Panc1 (cell line): ENCODE measurements at regions not wholly inside any gene's neighbourhood (a gene's known extent, or its start where the extent isn't known, plus 50 kb on each side); places are given as distances from the start of the nearest gene placed in this dataset.

Experiments used
- ATAC-seq: fragments of 200-7000 bp; cut with Tn5 transposase; 2 replicates; pipeline ENCODE4 v1.9.1; 2020; ENCODE audit warnings: mild to moderate bottlenecking, moderate library complexity
- BruUV-seq: library from RNA; stranded (reverse); fragments of 400-500 nt; replicated peaks from 2 replicates; lab custom pipeline; 2021; lab: Mats Ljungman, UMichigan
- CTCF ChIA-PET: fragments of 300-600 bp; sonication (Branson Sonifier 250); formaldehyde crosslinking; loops from one replicate; lab custom pipeline; 2022; ENCODE audit warnings: antibody characterized with exemption; lab: Charles Lee
- POLR2A ChIA-PET: fragments of 300-600 bp; sonication (Branson Sonifier 250); formaldehyde crosslinking; loops from one replicate; lab custom pipeline; 2022; ENCODE audit warnings: antibody characterized with exemption; lab: Charles Lee
- DNase-seq: peaks from one replicate; pipeline ENCODE4 v3.0.0-alpha.2; 2010; ENCODE audit warnings: low read depth, low spot score
- H3K27ac ChIP-seq: 2 replicates; pipeline ENCODE4 v1.5.1; 2011; ENCODE audit warnings: mild to moderate bottlenecking, low read length, inconsistent platforms
- H3K27me3 ChIP-seq: fragments of 200-500 bp; sonication (Bioruptor generic); 2 replicates; pipeline ENCODE4 v1.6.0; 2014; ENCODE audit warnings: low read length, inconsistent platforms; ENCODE audit not compliant: control insufficient read depth, insufficient read depth
- H3K36me3 ChIP-seq: fragments of 200-500 bp; sonication (Bioruptor generic); 2 replicates; pipeline ENCODE4 v1.5.1; 2014; ENCODE audit warnings: inconsistent platforms, mild to moderate bottlenecking, low read length, moderate library complexity; ENCODE audit not compliant: control insufficient read depth, insufficient read depth
- H3K4me1 ChIP-seq: 2 replicates; pipeline ENCODE4 v1.5.1; 2011; ENCODE audit warnings: inconsistent platforms, mild to moderate bottlenecking, low read length, moderate library complexity; ENCODE audit not compliant: control insufficient read depth, insufficient read depth
- H3K4me3 ChIP-seq, 2 experiments: 2 replicates each; pipeline ENCODE4 v1.5.1; 2011 to 2012; ENCODE audit warnings: low read depth in 2 of 2, low read length in 2 of 2, mild to moderate bottlenecking in 2 of 2, inconsistent platforms in 1 of 2, moderate library complexity in 1 of 2
- H3K9me3 ChIP-seq: fragments of 200-500 bp; sonication (Bioruptor generic); 2 replicates; pipeline ENCODE4 v1.5.1; 2014; ENCODE audit warnings: low read depth, mild to moderate bottlenecking, inconsistent platforms, low read length, moderate library complexity; ENCODE audit not compliant: control insufficient read depth, insufficient read depth
- POLR2AphosphoS5 ChIP-seq: IDR thresholded peaks from 2 replicates; pipeline ENCODE4 v1.6.1; 2012; ENCODE audit warnings: mild to moderate bottlenecking, low read depth, low read length, moderate library complexity
- SIN3A ChIP-seq: IDR thresholded peaks from 2 replicates; pipeline ENCODE4 v1.6.1; 2012; ENCODE audit warnings: low read depth, mild to moderate bottlenecking, low read length, moderate library complexity, borderline replicate concordance; ENCODE audit not compliant: insufficient read depth
- TCF7L2 ChIP-seq: IDR thresholded peaks from 2 replicates; pipeline ENCODE4 v1.6.1; 2011; ENCODE audit warnings: mild to moderate bottlenecking, low read depth, low read length, inconsistent platforms
- in situ Hi-C: cut with HindIII; loops from 2 replicates; pipeline ENCODE4 v1.10.0; 2016; ENCODE audit warnings: low sequenced_read_pairs, low pct_unique_long_range_greater_than_20kb
- intact Hi-C: fragments of 100-400 bp; cut with micrococcal nuclease; formaldehyde crosslinking; loops from one replicate; pipeline ENCODE4 v1.10.0; 2022; ENCODE audit not compliant: unreplicated experiment
- TF ChIP-seq, protein P1 (sequence below): fragments of 450-650 bp; IDR thresholded peaks from 2 replicates; pipeline ENCODE4 v1.5.1; 2017; ENCODE audit warnings: mild to moderate bottlenecking
- TF ChIP-seq, protein P2 (sequence below), 2 experiments: IDR thresholded peaks; 2 replicates each; pipeline ENCODE4 v1.6.1; 2011 to 2012; ENCODE audit warnings: low read depth in 2 of 2, control low read depth in 1 of 2, low read length in 1 of 2, mild to moderate bottlenecking in 1 of 2, moderate library complexity in 1 of 2; ENCODE audit not compliant: insufficient read depth in 1 of 2

DNA sequence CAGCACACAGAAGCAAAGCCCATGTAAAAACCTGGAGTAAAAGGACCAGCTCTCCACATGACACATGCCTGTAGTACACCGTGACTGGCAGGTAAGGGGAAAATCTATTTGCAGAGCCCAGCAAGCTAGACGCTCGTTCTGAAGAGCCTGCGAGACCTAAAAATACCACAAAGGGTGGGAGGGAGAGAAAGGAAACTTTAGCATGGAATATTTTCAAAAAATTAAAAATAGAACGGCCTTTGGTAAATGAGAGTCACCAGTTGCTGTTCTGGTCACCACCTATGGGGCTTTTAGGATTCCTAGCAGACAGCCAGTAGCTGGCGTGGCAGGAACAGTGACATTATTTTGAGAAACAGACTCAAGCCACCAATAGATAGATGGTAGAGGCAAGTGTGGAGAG, 115.5 kb downstream of the MID1IP1 start:
- CTCF ChIA-PET, result no interaction called here
- DNase-seq (no peak), ATAC-seq (no peak)
- no TSS peak for BruUV-seq
- intact Hi-C loops, result no loop called here
- H3K4me3 ChIP-seq, result no peak overlapping the region
- POLR2A ChIA-PET, result no interaction called here
- H3K27me3 ChIP-seq, result no peaks in the 10 kb centered on the region
- in situ Hi-C loops, result no loop called here
- H3K36me3 ChIP-seq, result no peaks in the 10 kb centered on the region
- no peaks in the 10 kb centered on the region for H3K9me3 ChIP-seq
- no peak overlapping the region for H3K27ac ChIP-seq
- TF ChIP-seq SIN3A (no peak), TCF7L2 (no peak), POLR2AphosphoS5 (no peak)
- TF ChIP-seq, protein P1, sequence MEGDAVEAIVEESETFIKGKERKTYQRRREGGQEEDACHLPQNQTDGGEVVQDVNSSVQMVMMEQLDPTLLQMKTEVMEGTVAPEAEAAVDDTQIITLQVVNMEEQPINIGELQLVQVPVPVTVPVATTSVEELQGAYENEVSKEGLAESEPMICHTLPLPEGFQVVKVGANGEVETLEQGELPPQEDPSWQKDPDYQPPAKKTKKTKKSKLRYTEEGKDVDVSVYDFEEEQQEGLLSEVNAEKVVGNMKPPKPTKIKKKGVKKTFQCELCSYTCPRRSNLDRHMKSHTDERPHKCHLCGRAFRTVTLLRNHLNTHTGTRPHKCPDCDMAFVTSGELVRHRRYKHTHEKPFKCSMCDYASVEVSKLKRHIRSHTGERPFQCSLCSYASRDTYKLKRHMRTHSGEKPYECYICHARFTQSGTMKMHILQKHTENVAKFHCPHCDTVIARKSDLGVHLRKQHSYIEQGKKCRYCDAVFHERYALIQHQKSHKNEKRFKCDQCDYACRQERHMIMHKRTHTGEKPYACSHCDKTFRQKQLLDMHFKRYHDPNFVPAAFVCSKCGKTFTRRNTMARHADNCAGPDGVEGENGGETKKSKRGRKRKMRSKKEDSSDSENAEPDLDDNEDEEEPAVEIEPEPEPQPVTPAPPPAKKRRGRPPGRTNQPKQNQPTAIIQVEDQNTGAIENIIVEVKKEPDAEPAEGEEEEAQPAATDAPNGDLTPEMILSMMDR, result no peak
- TF ChIP-seq, protein P2, sequence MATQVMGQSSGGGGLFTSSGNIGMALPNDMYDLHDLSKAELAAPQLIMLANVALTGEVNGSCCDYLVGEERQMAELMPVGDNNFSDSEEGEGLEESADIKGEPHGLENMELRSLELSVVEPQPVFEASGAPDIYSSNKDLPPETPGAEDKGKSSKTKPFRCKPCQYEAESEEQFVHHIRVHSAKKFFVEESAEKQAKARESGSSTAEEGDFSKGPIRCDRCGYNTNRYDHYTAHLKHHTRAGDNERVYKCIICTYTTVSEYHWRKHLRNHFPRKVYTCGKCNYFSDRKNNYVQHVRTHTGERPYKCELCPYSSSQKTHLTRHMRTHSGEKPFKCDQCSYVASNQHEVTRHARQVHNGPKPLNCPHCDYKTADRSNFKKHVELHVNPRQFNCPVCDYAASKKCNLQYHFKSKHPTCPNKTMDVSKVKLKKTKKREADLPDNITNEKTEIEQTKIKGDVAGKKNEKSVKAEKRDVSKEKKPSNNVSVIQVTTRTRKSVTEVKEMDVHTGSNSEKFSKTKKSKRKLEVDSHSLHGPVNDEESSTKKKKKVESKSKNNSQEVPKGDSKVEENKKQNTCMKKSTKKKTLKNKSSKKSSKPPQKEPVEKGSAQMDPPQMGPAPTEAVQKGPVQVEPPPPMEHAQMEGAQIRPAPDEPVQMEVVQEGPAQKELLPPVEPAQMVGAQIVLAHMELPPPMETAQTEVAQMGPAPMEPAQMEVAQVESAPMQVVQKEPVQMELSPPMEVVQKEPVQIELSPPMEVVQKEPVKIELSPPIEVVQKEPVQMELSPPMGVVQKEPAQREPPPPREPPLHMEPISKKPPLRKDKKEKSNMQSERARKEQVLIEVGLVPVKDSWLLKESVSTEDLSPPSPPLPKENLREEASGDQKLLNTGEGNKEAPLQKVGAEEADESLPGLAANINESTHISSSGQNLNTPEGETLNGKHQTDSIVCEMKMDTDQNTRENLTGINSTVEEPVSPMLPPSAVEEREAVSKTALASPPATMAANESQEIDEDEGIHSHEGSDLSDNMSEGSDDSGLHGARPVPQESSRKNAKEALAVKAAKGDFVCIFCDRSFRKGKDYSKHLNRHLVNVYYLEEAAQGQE (IDR thresholded peaks at IDR 0.05; ENCODE audit: insufficient read depth in 1 of 2, low read depth in 2 of 2, low read length in 1 of 2), result no peak
- H3K4me1 ChIP-seq, result no peaks in the 10 kb centered on the region

DNA sequence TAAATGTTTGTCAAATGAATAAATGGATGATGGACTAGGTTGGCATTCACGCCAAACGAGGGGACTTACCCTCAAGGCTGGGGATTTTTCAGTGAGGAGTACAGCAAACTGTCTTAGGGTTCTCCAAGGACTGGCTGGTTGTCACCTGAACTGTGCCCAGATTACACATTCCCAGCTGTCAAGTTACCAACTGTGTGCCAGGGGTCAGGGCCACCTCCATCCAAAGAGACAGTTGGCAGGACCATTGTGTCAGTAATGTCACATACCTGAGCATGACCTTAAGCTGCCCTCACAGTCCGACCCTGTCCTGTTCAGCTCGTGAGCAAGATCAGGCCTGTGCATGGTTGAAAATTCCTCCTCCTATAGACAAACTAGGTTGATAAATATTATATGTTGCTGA, 116.7 kb downstream of the MID1IP1 start:
- Histone ChIP-seq H3K27ac (no peak overlapping the region), H3K4me1 (no peaks in the 10 kb centered on the region), H3K27me3 (no peaks in the 10 kb centered on the region), H3K4me3 (no peak overlapping the region), H3K36me3 (no peaks in the 10 kb centered on the region), H3K9me3 (no peaks in the 10 kb centered on the region)
- TF ChIP-seq SIN3A (no peak), POLR2AphosphoS5 (no peak), TCF7L2 (no peak)
- TF ChIP-seq, protein P2 (IDR thresholded peaks at IDR 0.05; ENCODE audit: insufficient read depth in 1 of 2, low read depth in 2 of 2, low read length in 1 of 2), result no peak
- TF ChIP-seq, protein P1, result no peak
- ChIA-PET CTCF (no interaction called here), POLR2A (no interaction called here)
- ATAC-seq, result no peak
- DNase-seq, result no peak
- in situ Hi-C loops, result no loop called here
- intact Hi-C loops, result no loop called here
- BruUV-seq, result no TSS peak
